C4-2B (cell line): ENCODE measurements at regions not wholly inside any gene's neighbourhood (a gene's known extent, or its start where the extent isn't known, plus 50 kb on each side); places are given as distances from the start of the nearest gene placed in this dataset.

ENCODE experiments used
- CTCF ChIP-seq: fragments of 450-650 bp; conservative IDR thresholded peaks from 2 replicates; pipeline ENCODE4 v1.5.1; 2017; ENCODE audit warnings: mild to moderate bottlenecking
- ZFX ChIP-seq: fragments of 450-650 bp; IDR thresholded peaks from 2 replicates; pipeline ENCODE4 v1.6.1; 2017

GRCh38 chr21:39073717-39074116 is 109.5 kb downstream of the PSMG1 start:
- no peak for TF ChIP-seq CTCF
- TF ChIP-seq ZFX: no peak
